Endothelial cell of umbilical vein (primary cell): ENCODE measurements at regions not wholly inside any gene's neighbourhood (a gene's known extent, or its start where the extent isn't known, plus 50 kb on each side); places are given as distances from the start of the nearest gene placed in this dataset.

Experiments used
- BruUV-seq: library from RNA; stranded (reverse); fragments of 400-500 nt; replicated peaks from 2 replicates; lab custom pipeline; 2021; lab: Mats Ljungman, UMichigan
- CTCF ChIA-PET: fragments of 300-600, 350-600 bp; sonication (Branson Sonifier 250); formaldehyde crosslinking; loops from one replicate; lab custom pipeline; 2021; ENCODE audit warnings: antibody characterized with exemption, inconsistent platforms; lab: Charles Lee
- POLR2A ChIA-PET: fragments of 300-600, 350-600 bp; sonication (Branson Sonifier 250); formaldehyde crosslinking; loops from one replicate; lab custom pipeline; 2021; ENCODE audit warnings: antibody characterized with exemption, inconsistent platforms; lab: Charles Lee
- DNase-seq: peaks from one replicate; pipeline ENCODE4 v3.0.0-alpha.2; 2011; ENCODE audit warnings: low read depth, low spot score
- FAIRE-seq: peaks from 2 replicates; lab custom pipeline; 2011; peaks lifted over from hg19 to GRCh38; lab: Jason Lieb, UNC
- H2AFZ ChIP-seq: 2 replicates; pipeline ENCODE4 v1.6.0; 2012; ENCODE audit warnings: low read depth, low read length, control low read depth, inconsistent platforms
- H3K27ac ChIP-seq: 2 replicates; pipeline ENCODE4 v1.5.1; 2011; ENCODE audit warnings: low read depth, mild to moderate bottlenecking, control low read depth, low read length, moderate library complexity; ENCODE audit not compliant: insufficient read depth
- H3K27me3 ChIP-seq, 2 experiments: 2 replicates each; pipeline versions ENCODE4 v1.6.0 to v1.6.1; 2011; ENCODE audit warnings: low read length in 2 of 2, mixed read lengths in 1 of 2; ENCODE audit not compliant: control insufficient read depth in 2 of 2, insufficient read depth in 2 of 2
- H3K36me3 ChIP-seq, 2 experiments: 2 replicates in 1 of 2; 3 replicates in 1 of 2; pipeline ENCODE4 v1.5.1; 2011; ENCODE audit warnings: low read length in 2 of 2, mild to moderate bottlenecking in 1 of 2, moderate library complexity in 1 of 2; ENCODE audit not compliant: control insufficient read depth in 2 of 2, insufficient read depth in 2 of 2; ENCODE audit errors: extremely low read depth in 1 of 2
- H3K4me1 ChIP-seq: 3 replicates; pipeline ENCODE4 v1.5.1; 2011; ENCODE audit warnings: mild to moderate bottlenecking, low read length; ENCODE audit not compliant: control insufficient read depth, insufficient read depth; ENCODE audit errors: extremely low read depth
- H3K4me2 ChIP-seq: 2 replicates; pipeline ENCODE4 v1.6.1; 2011; ENCODE audit warnings: low read length, control low read depth, mixed read lengths; ENCODE audit not compliant: insufficient read depth
- H3K4me3 ChIP-seq, 3 experiments: fragments of 200-600 bp in 1 of 3; sonication (generic), shearing (Covaris generic) in 1 of 3; replicated peaks in 1 of 3; 2 replicates each; pipeline ENCODE4 v1.5.1; 2011 to 2016; ENCODE audit warnings: control low read depth in 3 of 3, low read length in 3 of 3, mild to moderate bottlenecking in 2 of 3, inconsistent platforms in 1 of 3, low read depth in 1 of 3, moderate library complexity in 1 of 3; ENCODE audit not compliant: insufficient read depth in 1 of 3
- H3K79me2 ChIP-seq: 2 replicates; pipeline ENCODE4 v1.6.0; 2012; ENCODE audit warnings: low read length, inconsistent platforms; ENCODE audit not compliant: control insufficient read depth, insufficient read depth
- H3K9ac ChIP-seq: replicated peaks from 2 replicates; pipeline ENCODE3; 2011; ENCODE audit warnings: low read length, control low read depth; ENCODE audit not compliant: insufficient read depth; ENCODE audit errors: extremely low read depth
- H3K9me1 ChIP-seq: replicated peaks from 3 replicates; pipeline ENCODE4 v1.6.0; 2011; ENCODE audit warnings: mild to moderate bottlenecking, low read length; ENCODE audit not compliant: control insufficient read depth, insufficient read depth; ENCODE audit errors: extremely low read depth
- H3K9me3 ChIP-seq: replicated peaks from 2 replicates; pipeline ENCODE4 v1.5.1; 2012; ENCODE audit warnings: low read length, inconsistent platforms; ENCODE audit not compliant: control insufficient read depth, insufficient read depth
- H4K20me1 ChIP-seq: replicated peaks from 2 replicates; pipeline ENCODE3; 2011; ENCODE audit warnings: mild to moderate bottlenecking, low read length; ENCODE audit not compliant: control insufficient read depth, insufficient read depth; ENCODE audit errors: extremely low read depth
- EZH2 ChIP-seq: IDR thresholded peaks from 2 replicates; pipeline ENCODE4 v1.6.1; 2012; ENCODE audit warnings: borderline replicate concordance, low read depth, mild to moderate bottlenecking, moderate library complexity, low read length, inconsistent platforms; ENCODE audit not compliant: severe bottlenecking
- FOS ChIP-seq: IDR thresholded peaks from 2 replicates; pipeline ENCODE4 v1.6.1; 2011; ENCODE audit warnings: mild to moderate bottlenecking, low read length, moderate library complexity, borderline replicate concordance; ENCODE audit not compliant: insufficient read depth
- GATA2 ChIP-seq: IDR thresholded peaks from 2 replicates; pipeline ENCODE4 v1.7.0; 2011; ENCODE audit warnings: low read depth, mild to moderate bottlenecking, moderate library complexity, mixed read lengths, low read length; ENCODE audit not compliant: insufficient read length, insufficient read depth
- JUN ChIP-seq: IDR thresholded peaks from 2 replicates; pipeline ENCODE4 v1.6.1; 2011; ENCODE audit warnings: borderline replicate concordance, low read depth; ENCODE audit not compliant: insufficient read length, insufficient read depth
- MAX ChIP-seq: IDR thresholded peaks from 2 replicates; pipeline ENCODE4 v1.6.1; 2011; ENCODE audit not compliant: insufficient read depth, insufficient read length
- MYC ChIP-seq: IDR thresholded peaks from one replicate; pipeline ENCODE4 v1.6.1; 2011; ENCODE audit warnings: mild to moderate bottlenecking, low read depth, low read length
- POLR2A ChIP-seq: IDR thresholded peaks from 2 replicates; pipeline ENCODE4 v1.6.1; 2012; ENCODE audit warnings: low read depth, mild to moderate bottlenecking, control low read depth, low read length
- POLR2AphosphoS5 ChIP-seq: IDR thresholded peaks from 2 replicates; pipeline ENCODE4 v1.6.1; 2012; ENCODE audit warnings: low read depth, mild to moderate bottlenecking, control low read depth, low read length, moderate library complexity; ENCODE audit not compliant: insufficient read depth
- dilution Hi-C: fragments of 300-500 bp; cut with MboI; formaldehyde crosslinking; loops from one replicate; pipeline ENCODE4 v1.15.0; 2019; ENCODE audit warnings: low sequenced_read_pairs; ENCODE audit not compliant: extremely low pct_ligation_motif_present
- intact Hi-C: fragments of 100-400 bp; cut with micrococcal nuclease; formaldehyde crosslinking; loops from one replicate; pipeline ENCODE4 v1.10.0; 2022
- TF ChIP-seq, protein P1 (sequence below), 2 donors: IDR thresholded peaks; 1 replicate in 1 of 2; 2 replicates in 1 of 2; pipeline ENCODE4 v1.5.1; 2011; ENCODE audit warnings: low read length in 2 of 2, mild to moderate bottlenecking in 2 of 2, moderate library complexity in 2 of 2, control low read depth in 1 of 2, inconsistent platforms in 1 of 2, low read depth in 1 of 2; ENCODE audit not compliant: insufficient read depth in 1 of 2; ENCODE audit errors: extremely low read depth in 1 of 2

GRCh38 chr2:120432293-120432975 lies 86.5 kb downstream of the INHBB start:
- H3K79me2 ChIP-seq: no peaks in the 10 kb centered on the region
- no peaks in the 10 kb centered on the region for H3K4me1 ChIP-seq
- no peak overlapping the region for H3K27ac ChIP-seq
- H2AFZ ChIP-seq: no peak overlapping the region
- H3K27me3 ChIP-seq: peaks cover 0 to 11% of the 10 kb centered on the region in 2 experiments
- CTCF ChIA-PET: no interaction called here
- no peak overlapping the region for H3K4me2 ChIP-seq
- FAIRE-seq: no peak
- TF ChIP-seq MAX: no peak
- TF ChIP-seq EZH2: no peak
- no peak for TF ChIP-seq POLR2AphosphoS5
- TF ChIP-seq POLR2A: no peak
- no peak for TF ChIP-seq FOS
- TF ChIP-seq GATA2: no peak
- TF ChIP-seq, protein P1, sequence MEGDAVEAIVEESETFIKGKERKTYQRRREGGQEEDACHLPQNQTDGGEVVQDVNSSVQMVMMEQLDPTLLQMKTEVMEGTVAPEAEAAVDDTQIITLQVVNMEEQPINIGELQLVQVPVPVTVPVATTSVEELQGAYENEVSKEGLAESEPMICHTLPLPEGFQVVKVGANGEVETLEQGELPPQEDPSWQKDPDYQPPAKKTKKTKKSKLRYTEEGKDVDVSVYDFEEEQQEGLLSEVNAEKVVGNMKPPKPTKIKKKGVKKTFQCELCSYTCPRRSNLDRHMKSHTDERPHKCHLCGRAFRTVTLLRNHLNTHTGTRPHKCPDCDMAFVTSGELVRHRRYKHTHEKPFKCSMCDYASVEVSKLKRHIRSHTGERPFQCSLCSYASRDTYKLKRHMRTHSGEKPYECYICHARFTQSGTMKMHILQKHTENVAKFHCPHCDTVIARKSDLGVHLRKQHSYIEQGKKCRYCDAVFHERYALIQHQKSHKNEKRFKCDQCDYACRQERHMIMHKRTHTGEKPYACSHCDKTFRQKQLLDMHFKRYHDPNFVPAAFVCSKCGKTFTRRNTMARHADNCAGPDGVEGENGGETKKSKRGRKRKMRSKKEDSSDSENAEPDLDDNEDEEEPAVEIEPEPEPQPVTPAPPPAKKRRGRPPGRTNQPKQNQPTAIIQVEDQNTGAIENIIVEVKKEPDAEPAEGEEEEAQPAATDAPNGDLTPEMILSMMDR (IDR thresholded peaks at IDR 0.05; ENCODE audit: extremely low read depth in 1 of 2, insufficient read depth in 1 of 2, low read depth in 1 of 2, low read length in 2 of 2): no peak
- TF ChIP-seq JUN: no peak
- TF ChIP-seq MYC: no peak
- no peaks in the 10 kb centered on the region for H4K20me1 ChIP-seq
- no peaks in the 10 kb centered on the region for H3K36me3 ChIP-seq
- no peak for DNase-seq
- no TSS peak for BruUV-seq
- H3K9me3 ChIP-seq: no peaks in the 10 kb centered on the region
- intact Hi-C loops: no loop called here
- H3K4me3 ChIP-seq: no peak overlapping the region
- H3K9me1 ChIP-seq: no peaks in the 10 kb centered on the region
- H3K9ac ChIP-seq: no peak overlapping the region
- dilution Hi-C loops: no loop called here
- POLR2A ChIA-PET: no interaction called here
